ENCODE measurements at regions not wholly inside any gene's neighbourhood (a gene's known extent, or its start where the extent isn't known, plus 50 kb on each side); places are given as distances from the start of the nearest gene placed in this dataset.
"Not testable (repeated sequence)": the region's sequence is repeated elsewhere in the genome, so short reads cannot be mapped to it uniquely, and the experiment has no call there.

DNA sequence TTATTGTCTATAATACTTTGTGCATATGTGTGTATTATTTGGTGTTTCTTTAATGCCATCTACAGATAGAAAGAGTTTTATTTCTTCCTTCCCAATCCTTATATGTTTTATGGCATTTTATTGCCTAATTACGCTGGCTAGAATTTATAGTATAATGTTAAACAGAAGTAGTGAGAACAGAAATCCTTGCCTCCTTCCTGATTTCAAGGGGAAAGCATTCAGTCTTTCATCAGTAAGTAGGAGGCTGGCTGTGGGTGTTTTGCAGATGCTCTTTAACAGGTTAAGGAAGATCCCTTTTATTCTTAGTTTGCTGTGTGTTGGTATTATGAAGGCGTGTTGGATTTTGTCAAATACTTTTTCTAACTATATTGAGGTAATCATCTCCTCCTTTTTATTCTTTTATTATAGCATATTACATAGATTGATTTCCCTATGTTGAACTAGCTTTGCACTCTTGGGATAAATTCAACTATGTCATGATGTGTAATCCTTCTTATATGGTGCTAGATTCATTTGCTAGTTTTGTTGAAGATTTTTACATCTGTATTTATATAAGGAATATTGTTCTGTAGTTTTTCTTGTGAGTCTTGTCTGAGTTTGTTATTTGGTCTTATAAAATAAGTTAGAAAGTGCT is 204.6 kb downstream of the ANKRD30B start:
- not testable (repeated sequence) for TF ChIP-seq FOXP1 (CRISPR knock-in tag; IDR thresholded peaks at IDR 0.05; ENCODE audit: borderline replicate concordance); ZNF121 (CRISPR knock-in tag; IDR thresholded peaks at IDR 0.05); IRF1 (CRISPR knock-in tag; IDR thresholded peaks at IDR 0.05); NR3C1 (CRISPR knock-in tag; conservative IDR thresholded peaks at IDR 0.05; ENCODE audit: low read depth); SP1 (CRISPR knock-in tag; conservative IDR thresholded peaks at IDR 0.05); ELF4 (CRISPR knock-in tag; IDR thresholded peaks at IDR 0.05; ENCODE audit: low read depth)
- TF ChIP-seq, protein P1, sequence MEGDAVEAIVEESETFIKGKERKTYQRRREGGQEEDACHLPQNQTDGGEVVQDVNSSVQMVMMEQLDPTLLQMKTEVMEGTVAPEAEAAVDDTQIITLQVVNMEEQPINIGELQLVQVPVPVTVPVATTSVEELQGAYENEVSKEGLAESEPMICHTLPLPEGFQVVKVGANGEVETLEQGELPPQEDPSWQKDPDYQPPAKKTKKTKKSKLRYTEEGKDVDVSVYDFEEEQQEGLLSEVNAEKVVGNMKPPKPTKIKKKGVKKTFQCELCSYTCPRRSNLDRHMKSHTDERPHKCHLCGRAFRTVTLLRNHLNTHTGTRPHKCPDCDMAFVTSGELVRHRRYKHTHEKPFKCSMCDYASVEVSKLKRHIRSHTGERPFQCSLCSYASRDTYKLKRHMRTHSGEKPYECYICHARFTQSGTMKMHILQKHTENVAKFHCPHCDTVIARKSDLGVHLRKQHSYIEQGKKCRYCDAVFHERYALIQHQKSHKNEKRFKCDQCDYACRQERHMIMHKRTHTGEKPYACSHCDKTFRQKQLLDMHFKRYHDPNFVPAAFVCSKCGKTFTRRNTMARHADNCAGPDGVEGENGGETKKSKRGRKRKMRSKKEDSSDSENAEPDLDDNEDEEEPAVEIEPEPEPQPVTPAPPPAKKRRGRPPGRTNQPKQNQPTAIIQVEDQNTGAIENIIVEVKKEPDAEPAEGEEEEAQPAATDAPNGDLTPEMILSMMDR (IDR thresholded peaks at IDR 0.05): not testable (repeated sequence)
- TF ChIP-seq, protein P2, sequence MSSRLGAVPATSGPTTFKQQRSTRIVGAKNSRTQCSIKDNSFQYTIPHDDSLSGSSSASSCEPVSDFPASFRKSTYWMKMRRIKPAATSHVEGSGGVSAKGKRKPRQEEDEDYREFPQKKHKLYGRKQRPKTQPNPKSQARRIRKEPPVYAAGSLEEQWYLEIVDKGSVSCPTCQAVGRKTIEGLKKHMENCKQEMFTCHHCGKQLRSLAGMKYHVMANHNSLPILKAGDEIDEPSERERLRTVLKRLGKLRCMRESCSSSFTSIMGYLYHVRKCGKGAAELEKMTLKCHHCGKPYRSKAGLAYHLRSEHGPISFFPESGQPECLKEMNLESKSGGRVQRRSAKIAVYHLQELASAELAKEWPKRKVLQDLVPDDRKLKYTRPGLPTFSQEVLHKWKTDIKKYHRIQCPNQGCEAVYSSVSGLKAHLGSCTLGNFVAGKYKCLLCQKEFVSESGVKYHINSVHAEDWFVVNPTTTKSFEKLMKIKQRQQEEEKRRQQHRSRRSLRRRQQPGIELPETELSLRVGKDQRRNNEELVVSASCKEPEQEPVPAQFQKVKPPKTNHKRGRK (CRISPR knock-in tag; IDR thresholded peaks at IDR 0.05; ENCODE audit: borderline replicate concordance): not testable (repeated sequence)

Measured in WTC11 (cell line).